H1 (cell line): ENCODE measurements at regions not wholly inside any gene's neighbourhood (a gene's known extent, or its start where the extent isn't known, plus 50 kb on each side); places are given as distances from the start of the nearest gene placed in this dataset.
A peak's percentile ranks its signal among the peaks of the same experiment; 100 is the strongest.

Experiments
- CTCF ChIA-PET: fragments of 300-600 bp; sonication (Branson Sonifier 250); formaldehyde crosslinking; loops from one replicate; lab custom pipeline; 2021; ENCODE audit not compliant: partially characterized antibody; lab: Charles Lee
- POLR2A ChIA-PET: fragments of 300-600 bp; sonication (Branson Sonifier 250); formaldehyde crosslinking; loops from one replicate; lab custom pipeline; 2021; ENCODE audit warnings: inconsistent platforms; ENCODE audit not compliant: partially characterized antibody; lab: Charles Lee
- DNase-seq, 2 experiments: peaks; one replicate each; pipeline versions ENCODE4 v3.0.0 to v3.0.0-alpha.2; 2010 to 2022; ENCODE audit warnings: low spot score in 2 of 2, low read depth in 1 of 2, mixed read lengths in 1 of 2
- FAIRE-seq: peaks from 2 replicates; lab custom pipeline; 2011; peaks lifted over from hg19 to GRCh38; lab: Jason Lieb, UNC
- H2AFZ ChIP-seq: 2 replicates; pipeline ENCODE4 v1.8.1; 2012; ENCODE audit warnings: low read length, inconsistent platforms
- H2AK5ac ChIP-seq: 2 replicates; pipeline ENCODE4 v1.6.1; 2013; ENCODE audit warnings: low read depth, low read length
- H2BK120ac ChIP-seq: replicated peaks from 2 replicates; pipeline ENCODE3; 2013; ENCODE audit warnings: low read depth, low read length, inconsistent platforms
- H2BK12ac ChIP-seq: 2 replicates; pipeline ENCODE4 v1.6.1; 2013; ENCODE audit warnings: low read depth, low read length
- H2BK15ac ChIP-seq: 2 replicates; pipeline ENCODE4 v1.6.1; 2013; ENCODE audit warnings: low read length
- H2BK20ac ChIP-seq: 2 replicates; pipeline ENCODE4 v1.6.1; 2013; ENCODE audit warnings: low read length
- H2BK5ac ChIP-seq: 2 replicates; pipeline ENCODE4 v1.6.1; 2013; ENCODE audit warnings: low read depth, low read length
- H3K14ac ChIP-seq: 2 replicates; pipeline ENCODE4 v1.6.1; 2013; ENCODE audit warnings: inconsistent platforms; ENCODE audit not compliant: insufficient read length
- H3K18ac ChIP-seq: 2 replicates; pipeline ENCODE4 v1.6.1; 2013; ENCODE audit warnings: low read length; ENCODE audit errors: extremely low read depth
- H3K23ac ChIP-seq: 2 replicates; pipeline ENCODE4 v1.6.1; 2013; ENCODE audit warnings: inconsistent platforms; ENCODE audit not compliant: insufficient read length
- H3K23me2 ChIP-seq: 2 replicates; pipeline ENCODE4 v1.6.1; 2013; ENCODE audit warnings: low read depth, low read length
- H3K27ac ChIP-seq: 2 replicates; pipeline ENCODE4 v1.6.1; 2011; ENCODE audit warnings: low read depth, low read length, inconsistent platforms
- H3K27me3 ChIP-seq, 4 experiments: replicated peaks in 1 of 4; 1 replicate in 1 of 4; 2 replicates in 3 of 4; pipeline versions ENCODE4 v1.6.1 to v1.8.1; 2011 to 2013; ENCODE audit warnings: low read length in 3 of 4, mild to moderate bottlenecking in 3 of 4, inconsistent platforms in 2 of 4, mixed read lengths in 2 of 4, moderate library complexity in 1 of 4; ENCODE audit not compliant: control insufficient read depth in 3 of 4, insufficient read depth in 3 of 4; ENCODE audit errors: extremely low read depth in 1 of 4
- H3K36me3 ChIP-seq, 4 experiments: 2 replicates each; pipeline versions ENCODE4 v1.6.1 to v1.8.1; 2011 to 2013; ENCODE audit warnings: mild to moderate bottlenecking in 4 of 4, low read length in 3 of 4, moderate library complexity in 2 of 4, control low read depth in 1 of 4, inconsistent platforms in 1 of 4; ENCODE audit not compliant: insufficient read depth in 4 of 4, control insufficient read depth in 2 of 4
- H3K4ac ChIP-seq: replicated peaks from 2 replicates; pipeline ENCODE3; 2013; ENCODE audit warnings: low read length, low read depth, mixed read lengths, inconsistent platforms; ENCODE audit not compliant: insufficient read length
- H3K4me1 ChIP-seq, 4 experiments: replicated peaks in 1 of 4; 1 replicate in 1 of 4; 2 replicates in 3 of 4; pipeline versions ENCODE4 v1.6.1 to v1.8.1; 2011 to 2013; ENCODE audit warnings: low read length in 3 of 4, inconsistent platforms in 2 of 4, mixed read lengths in 1 of 4; ENCODE audit not compliant: insufficient read depth in 4 of 4, control insufficient read depth in 3 of 4
- H3K4me2 ChIP-seq, 2 experiments: 2 replicates each; pipeline versions ENCODE4 v1.6.1 to v1.8.1; 2011 to 2013; ENCODE audit warnings: low read depth in 2 of 2, low read length in 2 of 2, control low read depth in 1 of 2, inconsistent platforms in 1 of 2, mild to moderate bottlenecking in 1 of 2; ENCODE audit not compliant: insufficient read depth in 1 of 2
- H3K4me3 ChIP-seq, 4 experiments: fragments of 200-600, 300-600 bp in 1 of 4; sonication (generic), shearing (Covaris generic), sonication (Bioruptor Twin) in 1 of 4; 2 replicates each; pipeline versions ENCODE4 v1.5.1 to v1.8.1; 2011 to 2016; ENCODE audit warnings: low read length in 4 of 4, low read depth in 3 of 4, control low read depth in 2 of 4, inconsistent platforms in 2 of 4, mild to moderate bottlenecking in 2 of 4, mixed read lengths in 1 of 4, moderate library complexity in 1 of 4; ENCODE audit not compliant: insufficient read depth in 2 of 4; ENCODE audit errors: extremely low read depth in 1 of 4
- H3K56ac ChIP-seq: replicated peaks from 2 replicates; pipeline ENCODE3; 2013; ENCODE audit warnings: low read depth, mild to moderate bottlenecking, mixed read lengths, low read length, inconsistent platforms; ENCODE audit not compliant: insufficient read length
- H3K79me1 ChIP-seq: 2 replicates; pipeline ENCODE4 v1.6.1; 2013; ENCODE audit warnings: low read depth, low read length, control low read depth
- H3K79me2 ChIP-seq, 2 experiments: 2 replicates each; pipeline versions ENCODE4 v1.6.1 to v1.8.1; 2012 to 2013; ENCODE audit warnings: low read length in 2 of 2, mild to moderate bottlenecking in 2 of 2, inconsistent platforms in 1 of 2; ENCODE audit not compliant: insufficient read depth in 2 of 2, control insufficient read depth in 1 of 2
- H3K9ac ChIP-seq, 4 experiments: replicated peaks in 1 of 4; 1 replicate in 1 of 4; 2 replicates in 3 of 4; pipeline versions ENCODE4 v1.6.1 to v1.8.1; 2011 to 2013; ENCODE audit warnings: low read depth in 3 of 4, low read length in 3 of 4, control low read depth in 2 of 4, mild to moderate bottlenecking in 2 of 4, moderate library complexity in 2 of 4, inconsistent platforms in 1 of 4; ENCODE audit errors: extremely low read depth in 1 of 4
- H3K9me3 ChIP-seq, 2 experiments: 2 replicates each; pipeline versions ENCODE4 v1.6.1 to v1.8.1; 2012 to 2013; ENCODE audit warnings: mild to moderate bottlenecking in 2 of 2, moderate library complexity in 2 of 2, control low read depth in 1 of 2, inconsistent platforms in 1 of 2, low read depth in 1 of 2, low read length in 1 of 2, mixed read lengths in 1 of 2; ENCODE audit not compliant: insufficient read depth in 2 of 2
- H4K20me1 ChIP-seq, 2 experiments: replicated peaks in 1 of 2; 2 replicates each; pipeline versions ENCODE3 to v1.8.1; 2011 to 2013; ENCODE audit warnings: inconsistent platforms in 2 of 2, low read length in 2 of 2, mild to moderate bottlenecking in 1 of 2; ENCODE audit not compliant: insufficient read depth in 2 of 2, control insufficient read depth in 1 of 2
- H4K5ac ChIP-seq: 2 replicates; pipeline ENCODE4 v1.6.1; 2013; ENCODE audit warnings: low read length, low read depth, mixed read lengths, inconsistent platforms; ENCODE audit not compliant: insufficient read length
- H4K8ac ChIP-seq: 2 replicates; pipeline ENCODE4 v1.8.0; 2013; ENCODE audit warnings: mild to moderate bottlenecking, moderate library complexity, low read length, inconsistent platforms; ENCODE audit not compliant: insufficient read depth; ENCODE audit errors: extremely low read depth
- H4K91ac ChIP-seq: replicated peaks from 2 replicates; pipeline ENCODE3; 2013; ENCODE audit warnings: low read length, mixed read lengths, inconsistent platforms; ENCODE audit not compliant: insufficient read length
- CEBPB ChIP-seq: IDR thresholded peaks from 2 replicates; pipeline ENCODE4 v1.6.1; 2012; ENCODE audit warnings: low read depth, low read length
- SRF ChIP-seq: IDR thresholded peaks from 2 replicates; pipeline ENCODE4 v1.6.1; 2011; ENCODE audit warnings: mild to moderate bottlenecking, low read depth, low read length, moderate library complexity
- TAF1 ChIP-seq: IDR thresholded peaks from 2 replicates; pipeline ENCODE4 v1.6.1; 2011; ENCODE audit warnings: mild to moderate bottlenecking, low read depth, low read length
- TEAD4 ChIP-seq: IDR thresholded peaks from 2 replicates; pipeline ENCODE4 v1.6.1; 2012; ENCODE audit warnings: low read depth, low read length, inconsistent platforms, mixed read lengths
- WGBS, 2 experiments: shearing (Covaris generic) in 1 of 2; methylation state at CpG; one replicate each; pipeline versions ENCODE4 v1.1.6 to v1.1.7; 2013 to 2015; ENCODE audit warnings: low lambda C conversion rate in 2 of 2, mixed read lengths in 2 of 2, inconsistent platforms in 1 of 2, low coverage in 1 of 2, missing lambda C conversion rate in 1 of 2; ENCODE audit not compliant: insufficient replicate concordance in 2 of 2, insufficient coverage in 1 of 2, insufficient read length in 1 of 2; ENCODE audit errors: extremely low coverage in 1 of 2, missing lambda C conversion rate in 1 of 2; 5-methylcytosine and 5-hydroxymethylcytosine counted together

GRCh38 chr5:54700986-54701578, 183.5 kb downstream of the SNX18 start:
- Histone ChIP-seq H4K8ac (no peak overlapping the region), H2BK120ac (no peak overlapping the region), H2BK5ac (no peak overlapping the region), H3K9ac (no peak overlapping the region), H4K91ac (no peak overlapping the region), H3K18ac (no peak overlapping the region), H4K20me1 (no peaks in the 10 kb centered on the region), H3K23ac (no peak overlapping the region), H2BK15ac (no peak overlapping the region), H3K4me3 (no peak overlapping the region), H2AFZ (no peak overlapping the region), H2BK12ac (no peak overlapping the region), H3K14ac (no peak overlapping the region), H3K23me2 (no peaks in the 10 kb centered on the region), H3K4me2 (no peak overlapping the region), H2BK20ac (no peak overlapping the region), H3K27ac (no peak overlapping the region), H4K5ac (no peak overlapping the region), H3K4me1 (peaks cover 0 to 9% (median 3%) of the 10 kb centered on the region in 4 experiments; a peak in 5 of 7 replicates), H2AK5ac (no peak overlapping the region), H3K56ac (no peak overlapping the region), H3K79me2 (no peaks in the 10 kb centered on the region), H3K27me3 (no peaks in the 10 kb centered on the region), H3K4ac (no peak overlapping the region), H3K9me3 (no peaks in the 10 kb centered on the region), H3K36me3 (no peaks in the 10 kb centered on the region), H3K79me1 (no peaks in the 10 kb centered on the region)
- POLR2A ChIA-PET = no interaction called here
- CTCF ChIA-PET = no interaction called here
- TF ChIP-seq TAF1 (no peak), TEAD4 (0 out of 2 replicates have a peak, but pooled peaks have one; percentile 27), SRF (peak; percentile 93), CEBPB (peak; percentile 80)
- DNase-seq (no peak), FAIRE-seq (no peak)
- WGBS, 2 experiments = 92% methylated on average over 5 of the region's 5 CpGs; no CpG with 5 or more reads in 1 of the 2 experiments
